Fibroblast of lung (primary cell): ENCODE measurements at regions not wholly inside any gene's neighbourhood (a gene's known extent, or its start where the extent isn't known, plus 50 kb on each side); places are given as distances from the start of the nearest gene placed in this dataset.

Experiments
- DNase-seq, 2 donors: peaks; one replicate each; pipeline versions ENCODE4 v3.0.0 to v3.0.0-alpha.2; 2010; ENCODE audit warnings: low read depth in 2 of 2
- H2AFZ ChIP-seq: 2 replicates; pipeline ENCODE4 v1.5.1; 2012; ENCODE audit warnings: low read length, control low read depth, inconsistent platforms
- H3K27ac ChIP-seq: 2 replicates; pipeline ENCODE4 v1.5.1; 2011; ENCODE audit warnings: low read length, control low read depth; ENCODE audit not compliant: insufficient read depth
- H3K27me3 ChIP-seq: 2 replicates; pipeline ENCODE4 v1.5.1; 2011; ENCODE audit warnings: mild to moderate bottlenecking, low read length; ENCODE audit not compliant: control insufficient read depth, insufficient read depth
- H3K36me3 ChIP-seq: 2 replicates; pipeline ENCODE4 v1.5.1; 2011; ENCODE audit warnings: low read length; ENCODE audit not compliant: control insufficient read depth, insufficient read depth
- H3K4me1 ChIP-seq: 2 replicates; pipeline ENCODE4 v1.5.1; 2011; ENCODE audit warnings: low read length; ENCODE audit not compliant: control insufficient read depth, insufficient read depth; ENCODE audit errors: extremely low read depth
- H3K4me2 ChIP-seq: 2 replicates; pipeline ENCODE4 v1.5.1; 2011; ENCODE audit warnings: low read length, control low read depth; ENCODE audit not compliant: insufficient read depth; ENCODE audit errors: extremely low read depth
- H3K4me3 ChIP-seq, 4 experiments: fragments of 200-600 bp in 1 of 4; sonication (generic) in 1 of 4; replicated peaks in 1 of 4; 2 replicates each; pipeline ENCODE4 v1.5.1; 2011 to 2016; ENCODE audit warnings: low read length in 4 of 4, low read depth in 3 of 4, mild to moderate bottlenecking in 3 of 4, control low read depth in 2 of 4, inconsistent platforms in 1 of 4, mixed read lengths in 1 of 4; ENCODE audit not compliant: insufficient read depth in 1 of 4; ENCODE audit errors: control extremely low read depth in 1 of 4
- H3K79me2 ChIP-seq: 2 replicates; pipeline ENCODE4 v1.5.1; 2012; ENCODE audit warnings: mild to moderate bottlenecking, low read length, inconsistent platforms; ENCODE audit not compliant: control insufficient read depth, insufficient read depth
- H3K9ac ChIP-seq: 2 replicates; pipeline ENCODE4 v1.5.1; 2011; ENCODE audit warnings: mild to moderate bottlenecking, low read length, control low read depth; ENCODE audit not compliant: insufficient read depth
- H3K9me3 ChIP-seq: 2 replicates; pipeline ENCODE4 v1.5.1; 2012; ENCODE audit warnings: low read depth, low read length; ENCODE audit not compliant: control insufficient read depth, insufficient read depth
- H4K20me1 ChIP-seq: 2 replicates; pipeline ENCODE4 v1.5.1; 2011; ENCODE audit warnings: low read length; ENCODE audit not compliant: control insufficient read depth, insufficient read depth; ENCODE audit errors: extremely low read depth
- EZH2 ChIP-seq: IDR thresholded peaks from 2 replicates; pipeline ENCODE4 v1.5.1; 2012; ENCODE audit warnings: low read length, control low read depth, mild to moderate bottlenecking; ENCODE audit errors: missing control alignments
- TF ChIP-seq, protein P1 (sequence below), 2 donors: IDR thresholded peaks in 1 of 2; conservative IDR thresholded peaks in 1 of 2; 1 replicate in 1 of 2; 2 replicates in 1 of 2; pipeline ENCODE4 v1.5.1; 2011 to 2012; ENCODE audit warnings: low read length in 2 of 2, control low read depth in 1 of 2, inconsistent platforms in 1 of 2, low read depth in 1 of 2, mild to moderate bottlenecking in 1 of 2

DNA sequence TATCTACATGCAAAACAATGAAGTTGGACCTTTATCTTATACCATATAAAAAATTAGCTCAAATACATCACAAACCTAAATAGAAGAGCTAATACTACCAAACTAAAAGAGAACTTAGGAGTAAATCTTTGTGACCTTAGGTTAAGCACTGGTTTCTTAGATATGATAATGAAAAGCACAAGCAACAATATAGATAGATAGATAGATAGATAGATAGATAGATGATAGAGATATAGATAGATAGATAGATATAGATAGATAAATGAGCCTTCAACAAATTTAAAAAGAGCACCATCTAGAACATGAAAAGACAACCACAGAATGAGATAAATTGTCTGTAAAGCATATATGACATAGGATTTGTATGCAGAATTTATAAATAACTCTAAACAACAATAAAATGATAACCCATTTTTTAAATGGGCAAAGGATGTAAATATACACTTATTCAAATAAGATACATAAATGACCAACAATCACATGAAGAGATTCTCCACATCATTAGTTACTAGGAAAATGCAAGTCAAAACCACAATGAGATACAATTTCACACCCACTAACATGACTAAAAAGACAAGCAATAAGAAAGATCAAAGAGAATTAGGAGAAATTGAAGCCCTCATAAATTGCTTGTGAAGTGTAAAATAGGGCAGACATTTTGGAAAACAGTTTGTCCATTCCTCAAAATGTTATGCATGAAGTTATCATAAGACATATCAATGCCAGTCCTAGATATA, 293.7 kb downstream of the BTG1 start:
- no peaks in the 10 kb centered on the region for H3K27me3 ChIP-seq
- no peaks in the 10 kb centered on the region for H3K9me3 ChIP-seq
- no peaks in the 10 kb centered on the region for H3K4me1 ChIP-seq
- no peaks in the 10 kb centered on the region for H4K20me1 ChIP-seq
- no peaks in the 10 kb centered on the region for H3K79me2 ChIP-seq
- H3K4me3 ChIP-seq: no peak overlapping the region
- H3K36me3 ChIP-seq: no peaks in the 10 kb centered on the region
- no peak overlapping the region for H3K9ac ChIP-seq
- no peak overlapping the region for H2AFZ ChIP-seq
- no peak overlapping the region for H3K27ac ChIP-seq
- TF ChIP-seq EZH2: no peak
- TF ChIP-seq, protein P1, sequence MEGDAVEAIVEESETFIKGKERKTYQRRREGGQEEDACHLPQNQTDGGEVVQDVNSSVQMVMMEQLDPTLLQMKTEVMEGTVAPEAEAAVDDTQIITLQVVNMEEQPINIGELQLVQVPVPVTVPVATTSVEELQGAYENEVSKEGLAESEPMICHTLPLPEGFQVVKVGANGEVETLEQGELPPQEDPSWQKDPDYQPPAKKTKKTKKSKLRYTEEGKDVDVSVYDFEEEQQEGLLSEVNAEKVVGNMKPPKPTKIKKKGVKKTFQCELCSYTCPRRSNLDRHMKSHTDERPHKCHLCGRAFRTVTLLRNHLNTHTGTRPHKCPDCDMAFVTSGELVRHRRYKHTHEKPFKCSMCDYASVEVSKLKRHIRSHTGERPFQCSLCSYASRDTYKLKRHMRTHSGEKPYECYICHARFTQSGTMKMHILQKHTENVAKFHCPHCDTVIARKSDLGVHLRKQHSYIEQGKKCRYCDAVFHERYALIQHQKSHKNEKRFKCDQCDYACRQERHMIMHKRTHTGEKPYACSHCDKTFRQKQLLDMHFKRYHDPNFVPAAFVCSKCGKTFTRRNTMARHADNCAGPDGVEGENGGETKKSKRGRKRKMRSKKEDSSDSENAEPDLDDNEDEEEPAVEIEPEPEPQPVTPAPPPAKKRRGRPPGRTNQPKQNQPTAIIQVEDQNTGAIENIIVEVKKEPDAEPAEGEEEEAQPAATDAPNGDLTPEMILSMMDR (conservative IDR thresholded peaks at IDR 0.05 in 1 of 2, IDR thresholded peaks at IDR 0.05 in 1 of 2; ENCODE audit: low read depth in 1 of 2, low read length in 2 of 2): no peak
- no peak overlapping the region for H3K4me2 ChIP-seq
- DNase-seq: no peak

DNA sequence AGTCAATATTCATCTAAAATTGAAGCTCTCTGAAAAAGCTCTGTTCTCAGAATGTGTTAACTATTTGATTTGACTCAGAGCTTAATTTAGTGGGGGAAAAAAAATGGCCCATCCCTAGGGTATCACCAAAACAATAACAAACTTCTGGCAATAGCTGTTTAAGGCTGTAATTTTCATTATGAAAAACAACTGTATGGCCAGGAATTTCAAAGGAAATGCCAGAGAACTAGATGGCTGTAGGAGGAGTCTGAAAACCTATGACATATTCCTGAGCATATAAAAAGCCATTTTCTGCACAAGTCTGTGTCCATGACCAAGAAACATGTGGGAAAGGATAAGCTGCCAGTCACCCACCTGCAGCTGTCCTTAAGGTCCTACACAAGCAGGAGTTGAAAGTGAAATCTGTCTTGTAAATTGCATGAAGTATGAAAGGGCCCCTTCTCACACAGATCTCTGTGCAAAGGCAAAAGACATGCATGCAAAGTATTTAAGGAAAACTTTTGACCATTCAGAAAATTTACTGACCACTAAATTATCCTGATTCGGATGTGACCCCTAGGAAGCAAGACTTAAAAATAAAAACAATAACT, 299.1 kb downstream of the BTG1 start:
- TF ChIP-seq, protein P1 (conservative IDR thresholded peaks at IDR 0.05 in 1 of 2, IDR thresholded peaks at IDR 0.05 in 1 of 2; ENCODE audit: low read depth in 1 of 2, low read length in 2 of 2): no peak

DNA sequence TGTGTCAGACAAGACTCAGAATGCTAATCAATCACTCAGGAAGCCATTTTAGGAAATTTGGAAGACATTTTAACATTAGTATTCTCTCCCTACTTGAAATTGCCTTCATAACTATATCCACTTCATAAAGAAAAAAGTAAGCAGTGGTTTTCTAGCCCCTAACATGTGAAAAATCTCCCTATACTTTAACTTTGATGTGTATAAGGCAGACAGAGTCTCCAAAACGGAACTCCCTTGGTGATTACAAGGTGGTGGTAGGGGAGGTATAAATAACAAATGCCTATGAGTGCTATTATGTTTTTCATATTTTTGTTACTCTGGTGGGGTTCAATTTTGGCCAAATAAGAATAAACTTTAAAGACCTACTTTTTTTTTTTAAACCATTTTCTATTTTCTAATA, 300.3 kb downstream of the BTG1 start:
- DNase-seq: no peak
- Histone ChIP-seq H2AFZ (no peak overlapping the region), H4K20me1 (no peaks in the 10 kb centered on the region), H3K27ac (no peak overlapping the region), H3K79me2 (no peaks in the 10 kb centered on the region), H3K9me3 (no peaks in the 10 kb centered on the region), H3K36me3 (no peaks in the 10 kb centered on the region), H3K4me1 (no peaks in the 10 kb centered on the region), H3K9ac (no peak overlapping the region), H3K4me3 (no peak overlapping the region), H3K4me2 (no peak overlapping the region), H3K27me3 (no peaks in the 10 kb centered on the region)
- TF ChIP-seq, protein P1 (conservative IDR thresholded peaks at IDR 0.05 in 1 of 2, IDR thresholded peaks at IDR 0.05 in 1 of 2; ENCODE audit: low read depth in 1 of 2, low read length in 2 of 2): no peak

More for the DNA sequence above, 299.1 kb downstream of the BTG1 start:
- no peaks in the 10 kb centered on the region for H3K4me1 ChIP-seq
- H3K4me2 ChIP-seq: no peak overlapping the region
- no peak overlapping the region for H2AFZ ChIP-seq
- H4K20me1 ChIP-seq: no peaks in the 10 kb centered on the region
- no peaks in the 10 kb centered on the region for H3K79me2 ChIP-seq
- DNase-seq: no peak
- H3K9ac ChIP-seq: no peak overlapping the region
- H3K4me3 ChIP-seq: no peak overlapping the region
- no peak overlapping the region for H3K27ac ChIP-seq
- no peaks in the 10 kb centered on the region for H3K9me3 ChIP-seq
- no peaks in the 10 kb centered on the region for H3K36me3 ChIP-seq
- H3K27me3 ChIP-seq: no peaks in the 10 kb centered on the region
